ENCODE measurements at regions not wholly inside any gene's neighbourhood (a gene's known extent, or its start where the extent isn't known, plus 50 kb on each side); places are given as distances from the start of the nearest gene placed in this dataset.
A peak's percentile ranks its signal among the peaks of the same experiment; 100 is the strongest.
"Not testable (repeated sequence)": the region's sequence is repeated elsewhere in the genome, so short reads cannot be mapped to it uniquely, and the experiment has no call there.

DNA sequence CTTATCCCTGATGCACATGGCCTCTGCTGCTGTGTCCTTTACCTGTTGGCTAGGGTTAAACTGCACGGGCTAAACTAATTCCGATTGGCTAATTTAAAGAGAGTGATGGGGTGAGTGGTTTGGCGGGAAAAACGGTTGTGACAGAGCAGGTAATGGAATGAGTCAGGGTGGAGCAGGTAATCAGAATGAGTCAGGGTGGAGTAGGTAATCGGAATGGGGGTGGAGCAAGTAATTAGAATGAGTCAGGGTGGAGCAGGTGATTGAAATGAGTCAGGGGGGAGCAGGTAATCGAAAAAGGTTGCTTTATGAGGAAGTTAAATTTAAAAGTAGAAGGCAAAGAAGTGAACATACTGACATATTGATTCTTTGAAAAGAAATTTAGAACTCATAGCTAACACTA lies 185.2 kb downstream of the OTOL1 start:
- DNase-seq (ENCODE audit: low read depth); H3K4me3 ChIP-seq (ENCODE audit: low read depth, low read length): not testable (repeated sequence)

DNA sequence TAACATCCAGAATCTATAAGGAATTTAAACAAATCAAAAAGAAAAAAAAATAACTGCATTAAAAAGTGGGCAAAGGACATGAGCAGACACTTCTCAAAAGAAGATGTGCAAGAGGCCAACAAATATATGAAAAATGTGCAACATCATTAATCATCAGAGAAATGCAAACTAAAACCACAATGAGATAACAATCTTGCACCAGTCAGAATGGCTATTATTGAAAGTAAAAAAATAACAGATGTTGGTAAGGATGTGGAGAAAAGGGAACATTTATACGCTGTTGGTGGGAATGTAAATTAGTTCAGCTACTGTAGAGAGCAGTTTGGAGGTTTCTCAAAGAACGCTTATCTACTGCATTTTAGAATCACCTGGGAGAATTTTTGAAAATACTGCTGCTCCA lies 186.1 kb downstream of the OTOL1 start:
- DNase-seq (ENCODE audit: low read depth): no peak
- H3K4me3 ChIP-seq (ENCODE audit: low read depth, low read length): no peak overlapping the region

DNA sequence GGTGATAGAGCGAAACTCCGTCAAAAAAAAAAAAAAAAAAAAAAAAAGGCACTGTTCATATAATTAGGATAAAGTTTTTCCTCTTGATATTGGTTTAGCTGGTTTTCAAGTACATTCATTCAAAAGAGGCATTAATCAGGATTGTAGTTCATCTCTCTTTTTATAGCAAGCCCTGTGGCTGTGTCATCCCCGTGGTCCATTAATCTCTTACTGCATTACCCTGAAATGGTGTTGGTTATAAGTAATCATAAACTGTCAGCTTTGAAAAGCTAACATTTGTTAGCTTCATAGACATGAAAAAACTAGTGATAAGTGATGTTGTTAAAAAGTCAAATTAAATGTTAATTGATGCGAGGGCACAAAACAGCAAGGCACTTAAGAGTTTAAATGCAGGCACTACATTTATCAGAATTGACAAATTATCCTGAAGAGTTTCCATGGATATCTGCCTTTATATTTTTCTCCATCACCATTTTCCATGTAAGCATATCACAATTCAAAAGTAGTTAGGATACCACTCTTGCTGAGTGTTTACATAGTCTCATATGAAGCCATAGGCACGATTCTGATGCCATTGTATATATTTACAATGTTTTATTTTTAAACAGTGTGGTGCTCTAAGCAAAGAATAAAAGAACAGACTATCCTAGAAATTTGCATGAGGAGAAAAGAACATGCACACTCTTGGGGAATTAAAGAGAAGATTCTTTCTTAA lies 193.1 kb downstream of the OTOL1 start:
- no peak for DNase-seq (ENCODE audit: low read depth)
- no peak overlapping the region for H3K4me3 ChIP-seq (ENCODE audit: low read depth, low read length)

DNA sequence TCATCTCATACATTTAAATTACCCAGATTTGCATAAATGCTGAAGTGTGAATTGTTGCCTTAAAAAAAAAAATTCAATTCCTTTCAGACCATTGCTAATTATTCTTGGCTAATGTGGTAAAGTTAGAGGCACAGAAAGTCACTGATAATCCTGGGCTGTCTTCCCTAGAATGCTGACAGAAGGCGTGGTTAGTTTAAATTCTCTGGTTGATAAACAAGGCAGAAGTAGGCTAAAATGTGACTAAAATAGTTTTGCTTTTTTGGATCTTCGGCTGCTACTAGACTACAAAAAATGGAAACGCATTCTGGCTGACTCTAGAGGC lies 193.7 kb downstream of the OTOL1 start:
- no peak overlapping the region for H3K4me3 ChIP-seq (ENCODE audit: low read depth, low read length)
- DNase-seq (ENCODE audit: low read depth): no peak

DNA sequence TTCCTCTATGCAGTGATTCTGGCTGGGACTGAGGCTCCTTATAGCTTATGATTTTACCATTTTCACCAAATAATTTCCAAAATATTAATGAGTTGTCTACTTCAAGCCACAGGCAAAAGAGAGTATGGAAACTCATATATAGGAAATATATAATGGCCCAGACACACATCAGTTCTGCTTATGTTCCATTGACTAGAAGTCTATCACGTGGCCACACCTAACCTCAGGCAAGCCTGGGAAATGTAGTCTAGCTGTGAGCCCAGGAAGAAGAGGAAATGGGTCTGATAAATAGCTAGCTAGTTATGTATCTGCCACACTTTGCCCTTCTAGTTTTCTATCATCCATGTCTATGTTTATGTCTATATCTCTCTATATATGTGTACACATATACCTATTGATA lies 195.1 kb downstream of the OTOL1 start:
- no peak for DNase-seq (ENCODE audit: low read depth)
- H3K4me3 ChIP-seq (ENCODE audit: low read depth, low read length): no peak overlapping the region

DNA sequence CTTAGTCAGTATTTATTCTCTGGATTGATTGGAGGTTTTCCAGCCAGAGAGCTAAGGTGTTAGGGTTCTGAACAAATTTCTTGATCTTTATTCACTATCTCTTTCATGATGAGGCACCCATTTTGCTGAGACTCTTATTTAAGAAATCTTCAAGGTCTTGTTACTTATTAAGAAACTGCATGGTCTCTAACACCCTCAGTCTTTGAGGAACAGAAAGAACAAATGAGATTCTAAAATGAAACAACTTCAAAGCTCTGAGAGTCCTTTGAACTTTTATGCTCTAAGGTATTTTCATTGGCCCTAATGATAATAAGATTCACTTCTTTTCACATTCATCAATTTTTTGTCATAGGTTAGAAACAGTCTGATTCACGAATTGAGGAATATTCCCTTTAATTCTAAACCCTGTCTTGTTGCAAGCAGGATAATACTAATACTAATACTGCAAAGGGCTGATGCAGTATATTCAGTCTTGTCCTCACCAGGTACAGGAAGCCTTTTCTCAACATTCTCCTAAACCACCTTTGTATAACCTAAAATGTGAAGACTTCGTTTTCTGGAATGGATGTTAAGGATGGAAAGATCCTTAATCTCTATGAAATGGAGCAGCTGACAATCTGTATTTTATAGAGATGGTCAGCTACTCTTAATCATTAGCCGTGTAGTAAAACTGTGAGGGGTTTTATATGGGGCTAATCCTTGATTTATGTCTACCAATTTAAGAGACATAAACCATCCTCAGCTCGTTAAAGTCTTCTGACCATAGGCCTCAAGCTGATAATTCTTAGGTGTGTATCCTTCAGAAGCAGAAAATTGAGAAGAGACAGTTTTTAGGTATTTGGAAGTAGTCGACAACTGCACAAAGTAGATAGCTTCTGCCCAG lies 198.3 kb downstream of the OTOL1 start:
- H3K4me3 ChIP-seq (ENCODE audit: low read depth, low read length): no peak overlapping the region
- DNase-seq (ENCODE audit: low read depth): no peak

DNA sequence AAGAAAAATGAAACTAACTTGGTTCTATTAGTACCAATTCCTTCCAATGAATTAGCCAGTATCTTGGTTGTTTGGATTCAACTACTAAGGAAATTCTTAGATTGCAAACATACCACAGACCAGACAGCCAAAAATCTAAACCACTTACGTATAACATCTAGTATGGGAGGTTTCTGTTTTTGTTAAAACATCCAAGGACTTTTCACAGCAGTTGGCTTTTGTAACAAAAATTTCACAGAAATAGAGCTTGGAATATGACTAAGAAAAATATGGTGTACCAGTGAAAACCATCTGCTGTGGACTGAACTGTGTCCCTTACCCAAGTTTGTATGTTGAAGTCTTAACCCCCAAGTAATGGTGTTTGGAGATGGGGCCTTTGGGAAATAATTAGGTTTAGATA lies 199.2 kb downstream of the OTOL1 start:
- H3K4me3 ChIP-seq (ENCODE audit: low read depth, low read length): no peak overlapping the region

DNA sequence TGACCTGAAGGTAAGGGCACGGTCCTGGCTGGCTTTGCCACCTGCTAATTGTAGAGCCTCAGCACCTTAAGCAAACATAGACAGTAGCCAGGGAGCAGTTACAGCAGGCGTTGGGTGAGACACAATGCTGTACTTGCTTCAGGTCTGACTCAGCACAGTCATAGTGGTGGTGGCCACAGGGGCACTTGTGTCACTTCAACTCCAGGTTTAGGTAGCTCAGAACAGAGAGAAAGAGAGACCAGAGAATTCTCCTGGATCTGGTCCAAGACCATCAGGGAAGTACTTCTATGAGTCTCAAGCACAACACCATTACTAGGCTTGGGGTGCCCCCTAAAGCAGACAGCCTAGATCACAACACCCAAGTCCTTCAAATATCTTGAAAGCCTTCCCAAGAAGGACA lies 204.4 kb downstream of the OTOL1 start:
- no peak overlapping the region for H3K4me3 ChIP-seq (ENCODE audit: low read depth, low read length)
- no peak for DNase-seq (ENCODE audit: low read depth)

More for the DNA sequence above, 199.2 kb downstream of the OTOL1 start:
- DNase-seq (ENCODE audit: low read depth): no peak

DNA sequence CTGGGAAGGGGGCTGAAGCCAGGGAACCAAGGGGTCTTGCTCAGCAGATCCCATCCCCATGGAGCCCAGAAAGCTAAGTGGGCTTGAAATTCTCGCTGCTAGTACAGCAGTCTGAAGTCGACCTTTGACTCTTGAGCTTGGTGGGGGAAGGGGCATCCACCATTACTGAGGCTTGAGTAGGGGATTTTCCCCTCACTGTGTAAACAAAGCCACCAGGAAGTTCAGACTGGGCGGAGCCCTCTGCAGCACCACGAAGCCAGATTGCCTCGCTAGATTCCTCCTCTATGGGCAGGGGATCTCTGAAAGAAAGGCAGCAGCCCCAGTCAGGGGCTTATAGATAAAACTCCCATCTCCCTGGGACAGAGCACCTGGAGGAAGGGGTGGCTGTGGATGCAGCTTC lies 210.6 kb downstream of the OTOL1 start:
- H3K4me3 ChIP-seq (ENCODE audit: low read depth, low read length); DNase-seq (ENCODE audit: low read depth): not testable (repeated sequence)

DNA sequence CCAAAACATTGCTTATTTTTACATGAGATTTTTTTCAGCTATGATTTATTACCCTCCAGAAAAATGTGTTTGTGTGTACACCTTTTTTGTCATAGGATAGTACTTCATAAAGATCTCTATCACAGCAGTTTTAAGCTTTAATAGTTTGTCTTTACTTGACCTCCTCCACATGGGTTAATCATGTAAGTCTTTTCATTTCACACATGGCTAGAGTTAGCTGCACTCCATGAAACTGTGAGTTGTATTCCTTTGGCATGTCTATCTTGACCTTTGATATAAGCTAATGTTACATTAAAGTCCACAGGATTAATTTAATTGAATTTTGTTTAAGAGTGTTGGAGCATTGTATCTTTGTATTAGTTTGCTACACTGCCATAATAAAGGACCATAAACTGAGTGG lies 217.1 kb downstream of the OTOL1 start:
- H3K4me3 ChIP-seq (ENCODE audit: low read depth, low read length): no peak overlapping the region
- no peak for DNase-seq (ENCODE audit: low read depth)

DNA sequence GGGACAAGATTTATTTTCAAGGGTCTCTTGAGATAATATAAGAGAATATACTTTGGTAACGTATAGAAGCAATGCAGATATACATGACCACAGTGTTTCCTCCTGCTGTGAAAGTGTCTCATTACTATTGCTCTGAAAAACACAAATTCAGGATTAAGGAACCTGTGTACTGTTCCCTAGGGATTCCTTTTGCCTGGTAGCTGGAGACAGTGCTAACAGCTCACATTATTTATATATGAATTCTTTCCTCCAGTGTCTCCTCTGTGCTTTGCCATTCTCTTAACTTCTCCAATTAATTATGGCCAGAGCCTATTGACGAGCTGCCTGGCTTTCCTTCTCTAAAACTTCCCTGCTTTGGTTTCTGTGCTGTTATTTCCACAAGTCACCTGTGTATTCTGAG lies 235.4 kb downstream of the OTOL1 start:
- no peak for DNase-seq (ENCODE audit: low read depth)
- no peak overlapping the region for H3K4me3 ChIP-seq (ENCODE audit: low read depth, low read length)

DNA sequence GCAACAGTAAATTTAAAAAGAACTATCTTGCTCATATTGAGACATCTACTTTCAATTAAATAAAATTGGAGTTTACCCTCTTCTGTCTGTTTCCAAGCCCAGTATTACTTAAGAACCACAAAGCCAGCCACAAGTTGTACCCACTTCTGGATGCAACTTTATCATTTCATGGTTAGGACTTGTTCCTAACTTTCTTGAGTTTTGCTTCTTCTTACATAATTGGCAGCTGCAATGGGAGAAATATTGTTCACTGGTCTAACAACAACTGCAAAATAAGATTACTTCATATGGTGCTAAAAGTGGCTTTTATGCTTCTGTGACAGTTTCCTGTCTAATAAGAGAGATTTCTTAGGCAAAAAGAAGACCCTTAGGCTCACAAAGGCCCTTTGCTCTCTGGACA lies 240.6 kb downstream of the OTOL1 start:
- H3K4me3 ChIP-seq (ENCODE audit: low read depth, low read length): no peak overlapping the region
- no peak for DNase-seq (ENCODE audit: low read depth)

DNA sequence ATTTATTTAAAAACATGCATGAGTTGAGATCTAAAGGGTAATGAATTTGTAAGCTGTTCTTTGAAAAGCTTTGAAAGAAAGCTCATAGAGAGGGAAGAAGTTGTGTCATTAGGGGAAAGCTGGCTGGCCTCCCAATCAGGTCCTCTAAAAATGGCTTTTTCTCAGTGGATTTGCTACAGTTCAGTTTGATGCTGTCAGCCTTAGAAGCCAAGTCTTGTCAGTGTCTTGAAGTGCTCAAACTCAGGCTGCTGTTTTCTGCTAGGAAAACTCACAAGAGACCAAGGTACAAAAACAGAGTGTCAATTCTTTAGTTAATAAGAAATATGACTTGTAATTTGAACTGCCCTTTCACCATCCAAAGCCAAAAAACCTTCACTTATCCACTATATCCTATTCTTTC lies 243.8 kb downstream of the OTOL1 start:
- no peak for DNase-seq (ENCODE audit: low read depth)
- no peak overlapping the region for H3K4me3 ChIP-seq (ENCODE audit: low read depth, low read length)

DNA sequence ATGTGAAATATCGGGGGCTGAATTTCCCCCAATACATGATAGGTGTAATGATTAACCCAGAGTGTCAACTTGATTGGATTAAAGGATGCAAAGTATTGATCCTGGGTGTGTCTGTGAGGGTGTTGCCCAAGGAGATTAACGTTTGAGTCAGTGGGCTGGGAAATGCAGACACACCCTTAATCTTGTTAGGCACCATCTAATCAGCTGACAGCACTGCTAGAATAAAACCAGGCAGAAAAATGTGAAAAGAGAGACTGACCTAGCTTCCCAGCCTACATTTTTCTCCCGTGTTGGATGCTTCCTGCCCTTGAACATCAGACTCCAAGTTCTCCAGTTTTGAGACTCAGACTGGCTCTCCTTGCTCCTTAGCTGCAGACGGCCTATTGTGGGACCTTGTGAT lies 247.8 kb downstream of the OTOL1 start:
- H3K4me3 ChIP-seq (ENCODE audit: low read depth, low read length): no peak overlapping the region
- DNase-seq (ENCODE audit: low read depth): no peak

DNA sequence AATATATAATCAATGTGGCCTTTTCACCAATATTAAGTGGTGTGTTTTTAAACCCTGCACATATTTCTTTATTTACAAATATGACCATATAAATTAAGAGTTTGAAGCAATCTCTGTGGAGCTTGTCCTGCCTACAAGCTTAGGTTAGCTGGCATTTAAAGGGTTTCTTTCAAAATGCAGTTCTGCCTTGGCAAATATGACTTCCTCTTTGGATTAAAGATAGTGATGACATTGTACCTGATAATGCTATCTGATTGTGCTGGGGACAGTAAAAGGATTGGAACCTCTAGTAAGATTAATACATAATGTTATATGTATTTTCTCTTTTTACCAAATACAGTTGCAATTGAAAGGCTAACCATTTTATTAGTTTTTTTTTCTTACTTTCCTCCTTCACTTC lies 249.1 kb downstream of the OTOL1 start:
- H3K4me3 ChIP-seq (ENCODE audit: low read depth, low read length): no peak overlapping the region
- DNase-seq (ENCODE audit: low read depth): no peak

DNA sequence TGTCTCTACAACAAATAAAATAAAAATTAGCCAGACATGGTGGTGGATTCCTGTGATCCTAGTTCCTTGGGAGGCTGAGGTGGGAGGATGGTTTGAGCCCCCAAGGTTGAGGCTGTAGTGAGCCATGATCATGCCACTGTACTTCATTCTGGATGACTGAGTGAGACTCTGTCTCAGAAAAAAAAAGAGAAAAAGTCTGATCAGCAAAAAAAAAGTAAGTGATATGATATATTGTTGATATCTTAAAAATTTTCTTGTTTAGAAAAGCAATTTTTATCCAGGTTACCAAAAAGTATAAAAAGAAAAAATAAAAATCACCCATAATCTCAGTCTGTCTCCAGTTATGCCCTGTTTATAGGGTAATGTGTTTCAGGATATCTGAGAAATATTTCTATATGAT lies 251.4 kb downstream of the OTOL1 start:
- no peak for DNase-seq (ENCODE audit: low read depth)

DNA sequence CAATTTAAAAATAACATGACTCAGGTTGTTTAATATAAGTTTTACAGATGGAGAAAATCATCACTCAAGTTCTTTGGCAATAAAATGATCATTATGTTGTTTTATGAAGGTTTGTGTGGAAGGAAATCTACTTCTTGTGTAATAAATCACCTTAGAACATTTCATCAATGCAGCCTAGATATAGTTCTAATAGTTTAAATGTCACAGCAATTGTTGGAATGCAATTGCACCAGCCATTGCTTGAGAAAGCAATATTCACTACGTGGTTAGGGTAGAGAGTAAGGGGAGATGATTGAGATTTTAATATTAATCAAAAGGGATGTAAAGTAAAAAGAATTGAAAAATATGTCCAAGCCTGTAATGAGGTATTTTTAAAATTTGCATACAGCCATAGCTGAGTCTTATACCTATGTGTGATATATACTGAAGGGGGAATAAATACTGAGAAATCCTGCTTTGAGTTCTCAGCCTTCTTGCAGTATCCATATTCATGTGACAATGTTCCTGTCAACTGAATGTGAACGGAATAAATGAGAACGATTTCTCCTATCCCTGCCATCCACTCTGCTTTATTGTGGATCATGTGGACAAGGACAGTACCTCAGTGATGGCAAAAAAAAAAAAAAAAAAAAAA lies 257.9 kb downstream of the OTOL1 start:
- no peak overlapping the region for H3K4me3 ChIP-seq (ENCODE audit: low read depth, low read length)
- DNase-seq (ENCODE audit: low read depth): no peak

More for the DNA sequence above, 251.4 kb downstream of the OTOL1 start:
- no peak overlapping the region for H3K4me3 ChIP-seq (ENCODE audit: low read depth, low read length)

DNA sequence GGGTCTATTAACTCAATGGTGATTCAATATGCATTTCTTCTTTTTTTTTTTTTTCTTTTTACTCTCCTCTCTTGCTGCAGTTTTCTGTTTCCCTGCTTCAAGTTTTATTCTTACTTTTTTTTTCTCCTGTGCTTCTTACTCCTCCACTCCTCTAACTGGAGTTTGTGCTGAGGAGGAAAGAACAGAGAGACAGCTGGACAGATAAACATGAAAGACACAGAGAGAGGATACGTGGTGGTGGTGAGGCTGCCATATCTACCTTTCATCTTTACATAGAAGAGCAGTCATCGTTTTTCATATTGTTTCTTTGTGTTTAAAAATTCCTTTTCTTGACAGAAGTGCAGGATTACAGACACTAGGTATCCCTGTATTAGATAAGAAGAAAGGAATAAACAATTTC lies 262.8 kb downstream of the OTOL1 start:
- DNase-seq (ENCODE audit: low read depth): no peak
- H3K4me3 ChIP-seq (ENCODE audit: low read depth, low read length): no peak overlapping the region

DNA sequence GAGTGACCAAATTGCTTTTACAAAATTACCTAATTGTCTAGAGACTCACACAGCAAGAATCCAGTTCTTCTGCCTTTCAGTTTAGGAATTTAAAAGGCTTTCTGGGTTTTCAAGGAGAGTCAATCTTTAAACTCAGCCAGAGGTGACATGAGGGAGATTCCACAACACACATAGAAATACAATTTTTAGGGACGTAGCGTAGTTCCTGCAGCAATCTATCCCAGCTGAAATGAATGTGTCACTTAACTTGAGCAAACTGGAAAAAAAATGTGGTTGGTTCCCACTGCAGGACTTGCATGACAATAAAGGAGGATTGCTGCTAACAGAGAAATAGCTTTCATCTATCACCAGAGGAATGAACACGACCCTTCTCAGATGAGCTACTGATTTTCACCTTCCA lies 269.7 kb downstream of the OTOL1 start:
- DNase-seq (ENCODE audit: low read depth): no peak
- H3K4me3 ChIP-seq (ENCODE audit: low read depth, low read length): no peak overlapping the region

DNA sequence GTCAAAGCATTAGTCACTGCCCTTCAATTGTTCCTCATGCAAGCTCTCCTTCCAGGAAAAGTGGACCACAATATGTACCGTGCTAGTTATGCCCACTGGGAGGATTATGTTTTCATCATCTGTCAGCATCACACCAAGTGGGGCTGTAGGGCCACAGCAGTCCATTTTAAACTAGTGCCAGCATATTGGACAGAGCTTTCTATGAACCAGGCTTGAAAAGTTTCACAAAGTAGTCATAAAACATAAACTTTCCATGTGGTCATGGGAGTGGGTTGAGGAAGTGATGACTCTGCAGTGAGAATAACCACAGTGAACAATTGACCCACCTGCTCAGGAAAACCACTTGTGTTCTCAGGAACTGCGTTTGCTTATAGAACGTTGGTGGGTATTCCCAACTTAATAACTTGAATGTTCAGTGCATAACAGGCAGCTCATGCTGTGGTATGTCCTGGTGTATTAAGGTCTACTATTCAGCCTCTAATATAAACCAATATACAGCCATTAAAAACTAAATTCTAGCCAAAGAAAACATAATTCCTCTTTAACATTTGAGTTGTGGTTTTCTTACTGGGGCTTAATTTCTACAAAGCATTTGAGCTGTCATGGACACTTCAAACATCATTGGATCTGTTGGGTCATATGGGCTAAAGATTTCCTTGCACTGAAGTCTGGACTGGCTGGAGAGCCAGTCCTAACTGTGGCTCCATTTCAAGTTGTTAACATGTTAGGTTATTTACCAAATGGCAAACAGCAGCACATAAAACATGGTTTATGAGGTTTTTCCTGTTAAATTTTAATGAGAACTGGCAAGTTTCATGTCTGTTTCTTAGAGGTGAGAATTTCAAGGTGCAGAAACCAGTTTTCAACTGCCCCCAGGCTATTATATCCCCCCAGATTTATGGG lies 274.1 kb downstream of the OTOL1 start:
- DNase-seq (ENCODE audit: low read depth): peak; percentile 92
- H3K4me3 ChIP-seq (ENCODE audit: low read depth, low read length): no peak overlapping the region
